GM18951 (cell line): ENCODE measurements at regions not wholly inside any gene's neighbourhood (a gene's known extent, or its start where the extent isn't known, plus 50 kb on each side); places are given as distances from the start of the nearest gene placed in this dataset.

Source experiments
- POLR2A ChIP-seq: IDR thresholded peaks from 4 replicates; pipeline ENCODE4 v1.6.1; 2011; ENCODE audit warnings: mild to moderate bottlenecking; ENCODE audit not compliant: insufficient read length, insufficient read depth; ENCODE audit errors: extremely low read depth
- in situ Hi-C: fragments of 300-500 bp; cut with MboI; formaldehyde crosslinking; loops from one replicate; pipeline ENCODE4 v1.12.0; 2022; ENCODE audit warnings: low sequenced_read_pairs, mixed read lengths, inconsistent platforms; ENCODE audit not compliant: unreplicated experiment

GRCh38 chr6:30832864-30833263 is 51.5 kb upstream of the DDR1 start:
- in situ Hi-C loops = no loop called here
- TF ChIP-seq POLR2A = no peak

GRCh38 chr6:30830438-30830837 is 53.9 kb upstream of the DDR1 start:
- in situ Hi-C loops = no loop called here
- no peak for TF ChIP-seq POLR2A

DNA sequence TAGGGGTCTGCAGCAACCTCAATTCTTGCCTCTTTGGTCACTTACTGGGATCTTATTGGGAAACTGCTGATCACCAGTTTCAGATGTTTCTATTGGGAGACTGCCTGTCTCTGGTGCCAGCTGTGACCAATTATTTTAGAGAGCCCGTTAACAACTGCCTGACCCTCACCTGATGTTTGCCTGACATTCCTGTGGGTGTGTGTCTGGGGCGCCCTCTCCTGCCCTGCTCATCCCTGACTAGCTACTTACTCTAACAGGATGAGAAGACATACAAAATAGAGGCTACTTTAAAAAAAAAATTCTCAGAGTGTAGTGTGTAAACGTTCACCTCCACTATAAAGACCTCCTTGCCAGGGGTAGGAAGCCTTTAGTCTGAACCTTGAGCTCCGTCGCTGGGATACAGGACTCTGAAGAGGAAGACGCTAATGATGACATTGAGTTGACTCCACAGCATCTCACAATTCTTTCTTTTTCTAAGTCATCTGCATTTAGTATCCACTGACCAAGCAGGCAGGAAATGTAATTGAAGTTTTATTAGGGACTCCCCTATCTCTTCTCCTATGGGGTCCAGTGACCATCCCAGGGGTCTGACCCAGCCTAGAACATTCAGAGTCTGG is 54.6 kb upstream of the DDR1 start:
- in situ Hi-C loops = loop anchor here (10.0 kb wide), 1 partner anchor 255 kb away; no protein-coding TSS in a partner anchor
- TF ChIP-seq POLR2A = no peak

DNA sequence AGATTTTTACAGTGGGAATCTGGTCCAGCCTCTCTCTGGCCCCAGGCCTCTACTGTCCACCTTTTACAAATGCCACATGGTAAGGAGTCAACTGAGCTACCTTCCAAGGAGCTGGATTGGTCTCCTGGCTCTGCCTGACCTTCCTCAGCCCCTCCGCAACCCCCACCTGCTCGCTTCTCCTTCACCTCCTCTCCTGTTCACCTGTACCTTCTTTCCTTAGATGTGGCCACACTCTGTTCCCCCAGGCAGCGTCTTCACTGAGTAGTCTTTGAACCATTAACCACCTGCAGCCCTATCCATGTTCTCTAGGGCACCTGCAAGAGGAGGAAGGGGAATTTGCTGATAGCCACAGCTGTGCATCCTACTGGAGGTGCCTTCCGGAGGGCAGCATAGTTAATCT is 55.3 kb upstream of the DDR1 start:
- in situ Hi-C loops = loop anchor here (10.0 kb wide), 1 partner anchor 256 kb away; no protein-coding TSS in a partner anchor
- no peak for TF ChIP-seq POLR2A

GRCh38 chr6:30828027-30828962 is 56.0 kb upstream of the DDR1 start:
- TF ChIP-seq POLR2A = no peak
- in situ Hi-C loops = loop anchor here (10.0 kb wide), 1 partner anchor 257 kb away; no protein-coding TSS in a partner anchor

GRCh38 chr6:30826961-30827342 is 57.4 kb upstream of the DDR1 start:
- in situ Hi-C loops = loop anchor here (10.0 kb wide), 1 partner anchor 258 kb away; no protein-coding TSS in a partner anchor

GRCh38 chr6:30824698-30825097 is 59.6 kb upstream of the DDR1 start:
- in situ Hi-C loops = loop anchor here (10.0 kb wide), 1 partner anchor 260 kb away; no protein-coding TSS in a partner anchor

More at GRCh38 chr6:30826961-30827342, 57.4 kb upstream of the DDR1 start:
- no peak for TF ChIP-seq POLR2A

GRCh38 chr6:30823534-30823865 is 60.8 kb upstream of the DDR1 start:
- TF ChIP-seq POLR2A = no peak
- in situ Hi-C loops = loop anchor here (10.0 kb wide), 1 partner anchor 261 kb away; no protein-coding TSS in a partner anchor

More at GRCh38 chr6:30824698-30825097, 59.6 kb upstream of the DDR1 start:
- TF ChIP-seq POLR2A = no peak

DNA sequence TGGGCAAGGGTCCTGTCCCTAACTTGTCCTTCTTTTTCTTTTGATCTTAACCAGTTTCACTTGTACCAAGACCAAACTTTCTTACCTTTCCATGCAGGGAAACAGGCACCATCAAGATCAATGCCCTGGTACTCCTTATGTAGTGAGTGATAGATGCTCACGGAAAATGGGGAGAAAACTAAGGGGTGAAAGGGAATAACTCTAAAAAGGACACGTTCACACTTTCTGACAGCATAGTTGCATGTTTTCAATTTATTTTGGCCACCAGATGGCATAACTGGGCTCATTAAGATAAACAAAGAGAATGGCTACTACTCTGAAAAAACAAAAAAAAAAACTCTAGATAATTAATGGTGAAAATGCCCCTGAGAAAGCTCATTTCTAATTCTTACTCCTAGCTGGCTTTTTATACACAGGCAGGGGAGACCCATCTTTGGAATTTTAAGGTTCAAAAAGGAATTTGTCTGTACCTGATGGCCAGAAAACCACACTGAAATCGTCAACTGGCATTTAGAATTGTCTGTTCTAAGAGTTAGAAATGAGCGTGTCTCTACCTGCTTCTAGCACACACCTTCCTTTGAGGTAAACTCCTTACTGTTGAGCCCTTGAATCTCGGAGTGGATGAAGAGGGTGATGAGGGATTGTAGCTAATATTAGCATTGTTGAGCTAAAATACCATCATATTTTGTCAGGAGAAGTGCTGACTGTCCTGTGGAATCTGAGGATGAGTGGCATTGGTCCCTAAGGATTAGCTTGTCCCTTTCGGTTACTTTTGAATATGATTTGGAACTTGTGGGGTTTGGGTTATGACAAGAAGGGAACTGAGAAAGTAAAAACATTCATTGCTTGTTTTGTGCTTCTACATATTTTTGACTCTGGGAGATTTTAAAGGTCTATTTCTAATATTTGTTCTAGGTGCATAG is 62.2 kb upstream of the DDR1 start:
- no peak for TF ChIP-seq POLR2A

GRCh38 chr6:30820193-30820592 is 64.1 kb upstream of the DDR1 start:
- in situ Hi-C loops = loop anchor here (10.0 kb wide), 1 partner anchor 265 kb away; no protein-coding TSS in a partner anchor
- TF ChIP-seq POLR2A = no peak

More for the DNA sequence above, 62.2 kb upstream of the DDR1 start:
- in situ Hi-C loops = loop anchor here (10.0 kb wide), 1 partner anchor 263 kb away; no protein-coding TSS in a partner anchor

GRCh38 chr6:30819297-30819917 is 64.9 kb upstream of the DDR1 start:
- TF ChIP-seq POLR2A = no peak
- in situ Hi-C loops = loop anchor here (10.0 kb wide), 1 partner anchor 75 kb away; the partner anchor contains the start of genes FLOT1 and IER3

DNA sequence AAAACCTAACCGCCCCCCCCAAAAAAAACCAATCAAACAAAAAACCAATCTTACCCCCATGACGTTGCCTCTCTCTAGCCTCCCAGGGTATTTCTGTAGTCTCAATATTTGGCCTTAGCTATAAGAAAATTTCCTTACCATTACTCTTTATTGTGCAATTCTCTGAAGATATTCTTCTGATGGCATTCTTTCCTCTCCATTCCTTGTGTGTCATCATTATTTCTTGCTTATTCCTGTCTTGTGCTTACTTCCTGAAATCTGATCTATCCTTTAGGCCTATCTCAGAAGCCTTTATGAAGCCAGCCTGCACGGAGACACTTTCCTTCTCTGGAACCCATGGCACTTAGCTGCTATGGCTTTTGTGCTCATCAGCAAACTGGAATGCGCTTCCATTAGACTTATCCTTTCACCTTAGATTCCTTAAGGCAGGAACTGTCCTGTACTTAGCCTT is 65.9 kb upstream of the DDR1 start:
- no peak for TF ChIP-seq POLR2A
- in situ Hi-C loops = loop anchor here (10.0 kb wide), 1 partner anchor 74 kb away; the partner anchor contains the start of genes FLOT1 and IER3
